ENCODE measurements at regions not wholly inside any gene's neighbourhood (a gene's known extent, or its start where the extent isn't known, plus 50 kb on each side); places are given as distances from the start of the nearest gene placed in this dataset.

DNA sequence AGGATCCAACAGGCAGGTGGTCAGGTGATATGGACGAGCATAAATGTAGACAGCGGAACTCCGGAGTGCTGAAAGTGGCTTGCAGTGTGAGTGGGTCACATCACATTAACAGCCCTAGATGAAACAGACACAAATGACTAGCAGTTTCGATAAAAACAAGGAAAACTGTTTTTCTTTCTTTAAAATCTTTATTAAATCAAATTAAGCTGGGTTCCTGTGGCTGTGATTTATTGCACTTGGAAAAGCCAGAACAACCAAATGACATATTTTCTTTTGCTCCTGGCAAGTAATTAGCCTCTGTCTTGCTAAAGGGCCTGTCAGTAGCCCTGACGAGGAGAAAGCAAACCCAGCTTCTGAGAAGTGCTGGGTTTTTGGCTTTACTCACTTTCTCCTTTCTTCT, 152.9 kb upstream of the DDX18 start:
- TF ChIP-seq, protein P1, sequence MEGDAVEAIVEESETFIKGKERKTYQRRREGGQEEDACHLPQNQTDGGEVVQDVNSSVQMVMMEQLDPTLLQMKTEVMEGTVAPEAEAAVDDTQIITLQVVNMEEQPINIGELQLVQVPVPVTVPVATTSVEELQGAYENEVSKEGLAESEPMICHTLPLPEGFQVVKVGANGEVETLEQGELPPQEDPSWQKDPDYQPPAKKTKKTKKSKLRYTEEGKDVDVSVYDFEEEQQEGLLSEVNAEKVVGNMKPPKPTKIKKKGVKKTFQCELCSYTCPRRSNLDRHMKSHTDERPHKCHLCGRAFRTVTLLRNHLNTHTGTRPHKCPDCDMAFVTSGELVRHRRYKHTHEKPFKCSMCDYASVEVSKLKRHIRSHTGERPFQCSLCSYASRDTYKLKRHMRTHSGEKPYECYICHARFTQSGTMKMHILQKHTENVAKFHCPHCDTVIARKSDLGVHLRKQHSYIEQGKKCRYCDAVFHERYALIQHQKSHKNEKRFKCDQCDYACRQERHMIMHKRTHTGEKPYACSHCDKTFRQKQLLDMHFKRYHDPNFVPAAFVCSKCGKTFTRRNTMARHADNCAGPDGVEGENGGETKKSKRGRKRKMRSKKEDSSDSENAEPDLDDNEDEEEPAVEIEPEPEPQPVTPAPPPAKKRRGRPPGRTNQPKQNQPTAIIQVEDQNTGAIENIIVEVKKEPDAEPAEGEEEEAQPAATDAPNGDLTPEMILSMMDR (IDR thresholded peaks at IDR 0.05; ENCODE audit: borderline replicate concordance, extremely low read depth, low read length, poor library complexity, severe bottlenecking): no peak
- TF ChIP-seq EZH2 (IDR thresholded peaks at IDR 0.05; ENCODE audit: borderline replicate concordance, low read depth, low read length, severe bottlenecking): no peak

Measured in DND-41 (cell line).